ENCODE measurements at regions not wholly inside any gene's neighbourhood (a gene's known extent, or its start where the extent isn't known, plus 50 kb on each side); places are given as distances from the start of the nearest gene placed in this dataset.
"Not testable (repeated sequence)": the region's sequence is repeated elsewhere in the genome, so short reads cannot be mapped to it uniquely, and the experiment has no call there.

DNA sequence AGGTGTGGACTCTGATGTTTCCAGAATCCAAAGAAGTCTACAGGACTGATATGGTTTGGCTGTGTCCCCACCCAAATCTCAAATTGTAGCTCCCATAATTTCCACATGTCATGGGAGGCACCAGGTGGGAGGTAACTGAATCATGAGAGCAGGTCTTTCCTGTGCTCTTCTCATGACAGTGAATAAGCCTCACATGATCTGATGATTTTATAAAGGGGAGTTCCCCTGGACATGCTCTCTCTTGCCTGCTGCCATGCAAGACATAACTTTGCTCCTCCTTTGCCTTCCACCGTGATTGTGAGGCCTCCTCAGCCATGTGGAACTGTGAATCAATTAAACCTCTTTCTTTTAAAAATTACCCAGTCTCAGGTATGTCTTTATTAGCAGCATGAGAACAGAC, 1205.3 kb downstream of the SLC16A7 start:
- not testable (repeated sequence) for DNase-seq

DNA sequence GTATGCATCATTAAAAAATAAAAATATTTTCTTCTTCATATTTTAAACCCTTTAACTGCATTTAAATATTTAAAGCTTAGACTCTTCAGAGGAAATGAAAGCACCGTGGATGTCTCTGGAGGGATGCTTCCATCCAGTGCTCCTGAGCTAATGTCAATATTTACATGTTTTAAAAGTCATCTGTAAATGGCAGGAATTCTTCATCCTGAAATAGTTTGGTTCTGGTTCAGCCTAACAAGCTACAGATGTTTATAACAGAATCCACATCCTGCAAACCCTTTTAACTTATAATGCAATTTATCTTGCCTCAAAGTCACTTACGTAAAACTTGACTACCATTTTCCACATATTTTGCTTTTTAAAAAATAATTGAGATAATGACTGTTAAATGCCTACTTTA, 1207.3 kb downstream of the SLC16A7 start:
- no peak for DNase-seq

DNA sequence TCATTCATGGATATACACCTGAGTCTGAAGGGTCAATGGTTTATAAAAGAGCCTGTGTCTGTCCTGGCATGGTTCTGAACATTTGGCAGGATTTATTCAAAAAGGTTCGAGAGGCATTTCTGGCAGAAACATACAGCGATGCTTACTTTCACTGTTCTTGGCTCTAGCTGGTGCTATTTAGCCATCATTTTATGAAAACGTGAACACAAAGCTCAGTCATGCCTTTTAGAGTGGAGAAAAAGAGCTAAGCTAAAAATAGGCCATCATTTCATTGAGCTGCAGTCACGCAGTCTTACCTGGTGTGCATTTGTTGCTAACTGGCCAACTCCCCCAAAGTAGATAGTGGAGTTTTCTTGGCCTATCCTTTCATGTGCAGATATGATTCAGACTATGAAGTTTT, 1209.5 kb downstream of the SLC16A7 start:
- peak in 1 of 3 experiments; percentile 18 for DNase-seq

DNA sequence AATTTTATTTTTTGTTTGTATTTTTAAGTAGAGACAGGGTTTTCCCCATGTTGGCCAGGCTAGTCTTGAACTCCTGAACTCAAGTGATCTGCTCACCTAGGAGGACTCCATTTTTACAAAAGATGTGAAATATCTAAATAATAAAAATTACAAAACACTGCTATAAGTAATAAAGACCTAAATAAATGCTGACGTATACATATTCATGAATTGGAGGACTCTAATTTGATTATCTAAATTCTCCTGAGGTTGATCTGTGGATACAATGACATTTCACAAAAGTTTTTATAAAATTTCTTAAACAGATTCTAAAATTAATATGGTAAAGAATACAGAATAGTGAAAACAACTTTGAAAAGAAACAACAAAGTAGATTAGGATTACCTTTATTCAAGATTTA, 1224.0 kb downstream of the SLC16A7 start:
- DNase-seq = no peak

DNA sequence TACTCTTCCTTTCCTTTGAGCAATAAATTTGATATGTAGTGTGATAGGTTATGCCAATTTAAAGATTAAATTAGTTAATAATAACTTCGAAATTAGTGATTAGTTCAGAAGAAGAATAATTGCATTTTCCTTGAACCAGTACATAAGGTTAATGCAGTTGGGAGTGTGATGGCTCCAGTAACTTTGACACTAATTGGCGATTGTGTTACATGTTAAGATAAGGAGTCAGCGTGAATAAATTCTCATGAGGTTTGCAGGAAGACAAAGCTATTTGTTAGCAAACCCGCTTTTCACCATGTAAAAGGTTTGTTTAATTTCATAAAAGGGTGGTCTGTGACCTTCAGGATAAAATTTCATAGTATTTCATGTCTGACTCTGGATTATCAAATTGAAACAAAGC, 1226.8 kb downstream of the SLC16A7 start:
- DNase-seq = no peak

DNA sequence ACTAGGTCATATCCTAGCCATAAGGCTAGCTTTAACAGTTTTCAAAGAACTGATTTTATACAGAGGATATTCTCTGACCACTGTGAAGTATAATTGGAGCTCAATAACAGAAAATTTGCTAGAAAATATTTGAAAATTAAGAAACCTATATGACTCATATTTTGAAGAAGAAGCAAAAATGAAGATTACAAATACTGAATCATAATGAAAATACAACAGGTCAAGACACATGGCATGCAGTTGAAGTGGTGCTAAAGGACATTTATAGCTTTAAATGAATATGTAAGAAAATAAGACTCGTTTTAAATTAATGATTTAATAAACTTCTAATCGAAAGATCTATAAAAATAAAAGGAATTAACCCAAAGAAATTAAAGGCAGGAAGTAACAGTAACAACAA, 1234.6 kb downstream of the SLC16A7 start:
- DNase-seq = no peak

DNA sequence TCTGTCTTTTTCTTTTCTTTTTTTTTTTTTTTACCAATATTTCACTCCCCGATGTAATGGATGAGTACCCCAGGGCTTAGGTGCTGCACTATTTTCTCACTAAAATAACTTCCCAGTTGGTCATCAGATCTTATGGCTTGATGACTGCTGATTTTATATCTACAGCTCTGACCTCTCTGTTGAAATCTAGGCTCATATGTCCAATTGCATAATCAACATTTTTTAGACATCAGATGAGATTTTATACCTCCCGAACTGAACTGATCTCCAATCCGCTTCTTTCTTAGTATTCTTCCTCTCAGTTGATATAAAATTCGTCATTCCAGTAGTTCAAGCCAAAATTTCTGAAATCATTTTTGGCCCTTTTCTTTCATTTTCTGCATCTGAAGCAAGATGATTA, 1236.5 kb downstream of the SLC16A7 start:
- DNase-seq = no peak

DNA sequence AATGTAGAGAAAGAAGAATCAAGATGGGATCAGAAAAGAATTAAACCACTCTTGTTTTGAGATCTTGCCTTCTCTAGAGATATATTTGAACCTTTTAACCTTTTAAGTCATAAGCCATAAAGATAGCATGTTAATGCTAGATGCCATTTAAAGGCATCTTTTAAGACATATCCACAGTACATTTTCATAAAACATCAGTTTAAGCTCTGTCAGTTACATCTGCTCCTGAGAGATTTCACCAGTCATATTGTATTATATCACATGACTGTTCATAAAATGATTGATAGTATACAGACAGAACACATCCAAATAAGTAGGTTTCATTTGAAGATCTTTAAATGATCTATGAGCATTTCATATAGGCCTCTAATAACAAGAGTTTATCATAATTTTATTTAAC, 1238.5 kb downstream of the SLC16A7 start:
- DNase-seq = no peak

DNA sequence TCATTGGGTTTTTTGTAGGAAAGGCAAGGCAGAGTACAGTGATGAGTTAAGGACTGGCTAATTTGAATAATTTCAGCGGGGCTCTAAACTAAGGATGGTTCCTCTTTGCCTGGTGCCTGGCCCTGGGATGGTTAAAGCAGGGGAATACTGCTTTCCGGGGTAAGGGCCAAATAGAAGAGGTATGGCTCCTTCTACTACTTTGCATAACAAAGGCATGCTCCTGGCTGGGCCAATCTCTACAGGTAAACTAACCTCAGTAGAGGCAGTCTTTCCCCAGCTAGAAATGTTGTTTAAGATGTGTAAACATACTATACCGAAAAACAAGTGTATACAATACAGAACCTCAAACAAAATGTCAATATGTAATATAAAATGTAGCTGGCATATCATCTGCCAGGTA, 1239.0 kb downstream of the SLC16A7 start:
- DNase-seq = no peak

DNA sequence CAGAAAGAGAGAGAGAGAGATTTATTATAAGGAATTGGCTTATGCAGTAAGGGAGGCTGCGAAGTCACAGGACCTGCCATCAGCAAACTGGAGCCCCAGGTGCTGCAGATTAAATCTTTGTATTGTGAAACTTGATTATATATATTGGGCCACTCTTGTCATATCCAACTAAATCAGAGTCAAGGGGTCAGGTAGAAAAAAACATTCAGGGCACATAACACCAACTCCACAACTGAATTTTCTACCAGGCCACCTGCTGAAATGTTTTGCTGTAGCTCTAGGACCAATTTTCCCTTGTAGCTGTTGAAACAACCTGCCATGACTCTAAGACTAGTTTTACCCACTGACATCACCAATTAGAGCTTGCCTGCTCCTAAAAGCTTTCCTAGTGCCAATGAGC, 1240.8 kb downstream of the SLC16A7 start:
- DNase-seq = no peak

DNA sequence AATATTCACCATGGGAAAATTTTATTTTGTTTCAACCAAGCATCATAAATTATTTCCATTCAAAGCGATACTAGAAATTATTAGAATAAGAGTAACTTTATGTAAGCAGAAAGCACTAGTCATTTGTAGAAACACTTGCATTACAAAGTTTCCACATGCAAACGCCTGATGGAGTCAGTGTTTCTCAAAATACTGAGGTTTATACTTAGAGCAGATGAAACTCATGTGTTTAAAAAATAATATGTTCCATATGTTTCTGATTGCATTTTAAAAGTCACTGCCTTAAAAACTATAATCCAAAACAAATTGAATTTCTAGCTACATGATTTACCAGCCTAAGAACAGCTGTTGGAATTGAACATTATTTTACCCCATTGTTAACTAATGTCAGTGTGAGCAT, 1246.4 kb downstream of the SLC16A7 start:
- no peak for DNase-seq

DNA sequence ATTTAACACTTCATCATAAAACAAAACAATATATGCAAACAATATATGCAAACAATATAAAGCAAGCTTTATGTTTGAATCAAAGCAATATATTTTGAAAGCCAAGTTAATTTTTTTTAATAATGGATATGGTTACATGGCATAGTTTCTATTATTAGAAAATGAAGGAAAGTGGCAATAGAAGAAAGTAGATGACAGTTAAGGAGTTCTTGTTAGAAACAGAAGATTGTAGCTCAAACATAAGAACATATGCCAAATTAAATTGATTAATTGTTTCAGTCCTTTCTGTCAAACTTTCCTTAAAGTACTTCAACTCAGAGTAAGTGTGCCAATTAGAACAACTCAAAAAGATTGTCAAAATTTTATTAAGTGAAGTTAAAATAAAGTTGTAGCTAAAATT, 1248.3 kb downstream of the SLC16A7 start:
- no peak for DNase-seq

DNA sequence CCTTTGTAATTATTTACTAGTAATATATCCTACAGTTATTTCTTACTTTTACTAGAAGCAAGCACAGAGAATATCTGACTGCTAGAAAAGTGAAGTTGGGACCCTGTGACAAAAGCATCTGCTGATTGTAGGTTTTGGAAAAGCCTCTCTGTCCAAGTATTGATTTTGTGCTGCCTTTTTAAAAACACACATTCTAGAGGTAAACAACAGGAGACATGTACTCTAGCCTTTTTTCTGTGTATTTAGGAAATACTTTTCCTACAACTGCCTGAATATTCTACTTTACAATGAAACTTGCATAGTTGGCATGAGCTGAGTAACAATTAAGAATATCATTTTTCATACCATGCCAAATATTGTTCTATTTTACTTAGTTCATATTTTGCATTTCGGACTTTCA, 1249.0 kb downstream of the SLC16A7 start:
- DNase-seq = no peak

DNA sequence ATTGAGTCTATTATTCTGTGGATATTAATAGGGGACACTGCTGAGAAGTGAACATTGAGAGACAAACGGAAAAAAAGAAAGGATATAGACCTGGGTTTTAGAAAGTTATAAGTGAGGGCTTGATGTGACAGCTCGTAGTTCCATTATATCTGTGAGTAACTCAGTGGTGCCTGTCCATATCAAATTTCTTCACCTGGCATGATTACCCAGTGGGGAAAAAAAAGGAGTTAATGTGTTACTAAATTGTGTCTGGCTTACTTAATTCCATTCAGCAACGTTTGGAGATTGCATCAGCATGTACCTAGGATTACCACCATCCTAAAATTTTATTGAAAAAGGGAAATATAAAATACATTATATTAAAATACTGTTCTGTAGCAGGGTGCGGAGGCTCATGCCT, 1249.9 kb downstream of the SLC16A7 start:
- no peak for DNase-seq

DNA sequence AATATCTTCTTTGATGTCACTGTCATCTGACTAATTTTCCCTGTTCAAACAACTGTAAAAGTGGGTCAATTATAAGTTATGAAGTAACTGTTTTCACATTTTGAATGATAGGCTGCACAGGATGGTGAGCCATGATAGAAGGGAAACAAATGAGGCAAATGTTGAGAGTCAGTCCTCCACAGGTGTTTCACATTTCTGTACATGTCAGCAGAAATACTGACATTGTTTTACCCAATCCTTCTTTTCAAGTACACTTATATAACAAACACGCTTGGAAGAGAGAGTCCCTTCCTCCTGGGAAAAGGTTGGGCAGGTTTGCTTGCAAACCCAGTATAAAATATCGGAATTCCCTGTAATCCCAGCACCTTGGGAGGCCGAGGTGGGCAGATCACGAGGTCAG, 1251.5 kb downstream of the SLC16A7 start:
- peak in 1 of 3 experiments; percentile 28 for DNase-seq

DNA sequence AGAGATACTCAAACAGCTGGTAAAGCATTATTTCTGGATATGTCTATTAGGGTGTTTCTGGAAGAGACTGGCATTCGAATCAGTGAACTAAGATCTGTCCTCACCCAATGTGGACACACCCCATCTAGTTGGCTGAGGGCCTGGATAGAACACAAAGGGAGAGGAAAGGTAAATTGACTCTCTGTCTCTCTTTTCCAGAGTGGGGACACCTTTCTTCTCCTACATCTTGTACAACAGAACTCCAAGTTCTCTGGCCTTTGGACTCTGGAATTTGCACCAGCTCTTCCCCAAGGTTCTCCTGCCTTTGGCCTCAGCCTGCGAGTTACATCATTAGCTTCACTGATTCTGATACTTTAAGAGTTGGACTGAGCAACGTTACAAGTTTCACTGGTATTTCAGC, 1253.9 kb downstream of the SLC16A7 start:
- DNase-seq = no peak

DNA sequence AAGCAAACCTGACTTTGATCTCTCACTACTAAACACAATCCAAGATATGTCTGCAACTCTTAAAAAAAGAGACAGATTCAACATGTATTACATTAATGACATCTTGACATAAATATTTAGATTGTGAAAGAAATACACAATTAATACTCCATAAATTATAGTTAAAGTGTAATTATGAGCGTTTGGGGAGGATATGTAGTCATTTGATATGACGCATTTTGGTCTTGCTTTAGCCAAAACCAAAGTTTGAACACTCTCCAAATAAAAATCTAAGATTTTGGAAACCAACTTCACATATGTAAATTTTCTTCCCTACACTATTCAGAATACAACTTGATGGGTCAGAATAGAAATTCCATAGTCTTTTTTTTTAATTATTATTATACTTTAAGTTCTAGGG, 1257.6 kb downstream of the SLC16A7 start:
- no peak for DNase-seq

DNA sequence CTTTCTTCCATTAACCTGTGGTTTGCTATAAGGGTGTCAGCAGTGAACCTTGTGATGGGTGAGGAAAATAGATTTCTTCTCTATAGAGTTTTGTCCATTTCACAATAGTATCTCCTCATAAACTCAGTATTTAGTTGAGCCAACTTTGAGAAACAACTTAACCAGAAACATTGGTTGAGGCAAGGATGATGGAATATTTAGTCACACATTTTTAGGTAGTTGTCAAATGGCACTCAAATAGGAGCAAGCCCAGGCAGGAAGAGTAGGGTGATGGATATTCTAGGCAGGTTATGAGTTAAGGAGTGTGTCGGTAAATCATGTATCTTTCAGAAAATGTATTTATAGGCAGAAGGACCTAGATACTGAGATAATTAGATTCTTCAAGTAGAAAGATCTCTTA, 1267.6 kb downstream of the SLC16A7 start:
- DNase-seq = no peak

DNA sequence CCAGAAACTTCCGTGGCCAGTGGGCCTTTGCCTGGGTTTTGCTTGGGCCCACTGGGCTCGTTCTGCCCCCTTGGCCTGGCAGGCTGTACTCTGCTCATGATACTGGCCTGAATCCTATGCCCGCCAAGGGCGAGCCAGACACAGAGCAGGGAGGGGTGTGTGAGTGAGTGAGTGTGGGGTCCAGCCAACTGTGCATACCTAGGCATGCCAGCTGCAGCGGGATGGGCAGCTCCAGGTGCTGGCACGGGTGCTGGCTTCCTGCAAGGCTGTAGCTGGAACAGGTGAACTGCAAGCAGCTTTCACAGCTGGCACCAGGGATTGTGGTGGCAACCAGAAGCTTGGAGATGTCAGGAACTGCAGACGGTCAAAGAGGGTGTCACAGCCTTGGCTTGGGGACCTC, 1276.4 kb downstream of the SLC16A7 start:
- DNase-seq = no peak

DNA sequence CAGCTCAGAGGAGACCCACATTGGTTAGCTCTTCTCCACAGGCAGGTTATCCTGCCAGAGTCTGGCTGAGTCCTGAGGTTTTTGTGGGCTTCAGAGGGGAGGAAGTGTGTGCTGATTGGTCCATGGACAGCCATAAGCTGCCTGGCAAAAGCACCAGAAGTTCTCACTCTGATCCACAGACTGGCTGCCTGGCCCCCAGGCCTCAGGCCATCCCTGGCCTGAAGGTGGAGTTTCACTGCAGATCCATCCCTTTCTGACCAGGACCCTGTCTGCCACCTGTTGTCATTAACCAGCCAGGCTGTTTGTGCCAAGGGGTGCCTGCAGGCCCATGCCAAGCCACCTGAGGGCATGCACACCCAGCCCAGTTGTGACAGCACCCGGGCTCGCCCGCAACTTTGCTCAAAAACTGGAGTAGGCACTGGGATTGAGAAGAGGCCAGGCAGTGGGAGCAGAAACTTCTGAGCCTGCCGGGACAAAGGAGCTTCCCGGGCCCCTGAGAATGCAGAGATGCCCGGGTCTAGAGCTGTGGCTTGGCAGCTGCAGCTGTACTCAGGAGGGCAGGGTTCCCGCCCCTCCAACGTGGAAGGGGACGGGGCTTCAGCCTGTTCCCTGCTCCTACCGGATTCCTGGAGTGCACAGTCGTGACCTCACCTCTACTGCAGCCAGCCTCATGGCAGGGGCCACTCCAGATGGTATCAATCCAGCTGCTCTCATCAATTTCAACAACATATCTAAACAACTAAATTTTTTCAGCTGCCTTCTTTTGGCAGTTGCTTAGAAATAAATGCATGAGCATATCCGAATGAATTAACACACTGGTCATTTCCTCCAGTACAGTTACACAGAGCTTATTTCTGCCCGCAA, 1277.3 kb downstream of the SLC16A7 start:
- DNase-seq = no peak

DNA sequence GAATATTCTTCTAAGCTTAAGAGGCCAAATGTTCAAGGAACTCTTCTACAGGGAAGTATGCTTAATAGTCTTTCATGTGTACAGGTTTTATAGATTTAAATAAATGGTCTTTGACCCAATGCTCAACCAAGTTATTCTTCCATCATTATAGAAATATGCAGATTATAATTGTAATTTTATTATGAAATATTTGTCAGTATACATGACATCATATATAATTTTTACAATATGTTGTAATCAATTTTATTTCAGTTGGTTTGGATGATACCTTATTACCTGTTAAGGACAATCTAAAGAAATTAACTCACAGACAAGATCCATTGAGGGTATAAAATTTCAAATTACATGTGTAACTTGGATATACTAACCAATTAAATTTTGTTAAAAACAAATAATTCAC, 1278.3 kb downstream of the SLC16A7 start:
- DNase-seq = no peak

DNA sequence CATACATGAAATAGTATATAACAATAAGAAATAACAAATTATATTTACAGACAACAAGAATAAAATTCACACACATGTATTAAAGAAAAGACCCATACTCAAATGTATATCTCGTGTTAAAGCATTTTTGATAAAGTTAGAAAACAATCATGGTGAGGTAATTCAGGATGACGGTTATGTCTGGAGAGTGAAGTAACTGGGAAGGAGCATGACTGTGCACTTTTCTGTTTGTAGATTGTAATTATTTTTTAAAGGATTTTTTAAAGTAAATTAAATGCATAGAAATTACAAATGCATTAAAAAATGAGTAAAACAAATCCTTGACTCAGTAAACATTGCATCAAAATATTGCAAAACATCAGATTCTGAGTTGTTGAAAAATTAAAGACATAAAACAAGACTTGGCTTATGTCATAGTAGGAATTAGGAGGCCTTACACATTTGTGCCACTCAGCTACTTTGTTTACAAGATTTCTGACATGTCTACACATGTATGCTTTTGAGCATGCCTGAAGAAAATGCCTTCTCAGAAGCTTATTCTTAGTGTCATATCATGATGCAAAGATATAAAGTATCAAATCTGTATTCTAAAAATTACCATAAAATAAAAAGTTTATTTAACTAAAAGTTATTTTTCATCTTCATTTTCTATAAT, 1325.1 kb downstream of the SLC16A7 start:
- no peak for DNase-seq

DNA sequence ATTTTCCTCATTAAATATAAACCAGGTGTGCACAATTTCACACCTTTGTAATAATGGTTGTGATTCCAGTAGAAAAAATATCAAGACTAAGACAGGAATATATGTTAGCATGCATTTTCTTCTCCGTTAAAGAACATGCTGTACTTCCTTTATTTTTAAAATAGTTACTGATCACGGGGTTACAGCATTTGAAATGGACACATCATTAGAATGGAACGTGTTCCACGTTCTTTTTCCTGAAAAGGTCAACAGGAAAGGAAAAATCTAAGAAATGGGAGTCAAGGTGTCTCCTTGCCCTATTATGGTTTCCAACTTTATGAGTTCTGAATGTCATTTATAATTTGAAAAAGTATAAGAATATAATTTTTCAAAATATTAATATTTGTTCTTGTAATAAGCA, 1325.7 kb downstream of the SLC16A7 start:
- no peak for DNase-seq

DNA sequence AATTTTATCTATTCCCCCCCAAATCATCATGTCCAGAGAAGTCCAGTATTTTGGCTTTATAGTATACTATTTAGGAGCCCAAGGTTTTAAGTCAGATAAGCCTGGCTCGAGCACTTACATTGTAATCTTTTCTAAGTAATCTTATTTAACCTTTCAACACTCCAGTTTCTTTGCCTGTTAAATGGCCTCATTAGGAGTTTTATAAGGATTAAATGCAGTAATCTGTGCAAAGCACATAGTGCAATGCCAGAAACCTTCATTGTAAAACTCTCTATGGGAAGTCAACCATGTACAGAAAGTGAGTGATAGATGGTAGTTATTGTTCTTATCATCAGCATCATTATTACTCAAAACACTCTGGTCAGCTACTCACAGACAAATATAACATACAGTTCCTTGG, 1330.4 kb downstream of the SLC16A7 start:
- DNase-seq = no peak

DNA sequence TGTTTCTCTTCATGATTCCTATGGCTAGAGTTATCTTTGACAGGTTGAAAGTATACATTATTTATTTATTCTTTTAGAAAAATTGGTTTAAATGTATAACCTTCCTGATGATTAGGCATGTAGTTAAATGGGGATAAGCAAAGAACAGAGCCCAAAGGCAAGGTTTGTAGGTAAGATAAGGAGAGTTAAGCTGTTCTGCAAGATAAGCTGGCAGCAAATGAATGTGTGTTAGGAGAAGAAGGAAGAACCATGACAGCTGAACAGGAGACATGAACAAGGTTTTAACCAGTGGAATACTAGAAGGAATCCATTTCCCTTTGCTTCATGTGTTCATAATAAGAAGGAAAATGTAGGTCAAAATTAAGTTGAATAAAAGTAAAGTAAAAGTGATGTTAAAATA, 1330.1 kb upstream of the USP15 start:
- no peak for DNase-seq
